Lung (tissue), 11 donors: ENCODE measurements at regions not wholly inside any gene's neighbourhood (a gene's known extent, or its start where the extent isn't known, plus 50 kb on each side); places are given as distances from the start of the nearest gene placed in this dataset.

Experiments
- ATAC-seq: fragments of 200-7000 bp; cut with Tn5 transposase; one replicate; pipeline ENCODE4 v1.9.1; 2020; ENCODE audit warnings: moderate number of reproducible peaks; ENCODE audit not compliant: insufficient read depth, low FRiP score
- DNase-seq, 3 donors: peaks; one replicate each; pipeline ENCODE4 v3.0.0-alpha.2; 2013 to 2017
- H3K27ac ChIP-seq, 2 donors: one replicate each; pipeline ENCODE4 v1.5.1; 2013; ENCODE audit warnings: mild to moderate bottlenecking in 2 of 2, moderate library complexity in 2 of 2, control low read depth in 1 of 2, inconsistent platforms in 1 of 2, low read depth in 1 of 2, low read length in 1 of 2
- H3K27me3 ChIP-seq, 3 donors: one replicate each; pipeline ENCODE4 v1.5.1; 2013; ENCODE audit warnings: low read length in 2 of 3; ENCODE audit not compliant: control insufficient read depth in 3 of 3, insufficient read depth in 3 of 3
- H3K36me3 ChIP-seq, 4 donors: one replicate each; pipeline ENCODE4 v1.5.1; 2013; ENCODE audit warnings: low read length in 4 of 4, mild to moderate bottlenecking in 1 of 4, moderate library complexity in 1 of 4; ENCODE audit not compliant: control insufficient read depth in 4 of 4, insufficient read depth in 4 of 4
- H3K4me1 ChIP-seq, 5 donors: one replicate each; pipeline ENCODE4 v1.5.1; 2013; ENCODE audit warnings: low read length in 5 of 5, mild to moderate bottlenecking in 2 of 5, moderate library complexity in 1 of 5; ENCODE audit not compliant: control insufficient read depth in 5 of 5, insufficient read depth in 5 of 5
- H3K4me3 ChIP-seq: one replicate; pipeline ENCODE4 v1.5.1; 2013; ENCODE audit warnings: mild to moderate bottlenecking, control low read depth, moderate library complexity
- H3K9ac ChIP-seq, 2 donors: one replicate each; pipeline ENCODE4 v1.5.1; 2013; ENCODE audit warnings: low read length in 2 of 2, control low read depth in 1 of 2; ENCODE audit not compliant: insufficient read depth in 1 of 2
- H3K9me3 ChIP-seq, 4 donors: one replicate each; pipeline ENCODE4 v1.5.1; 2013; ENCODE audit warnings: low read length in 3 of 4, mild to moderate bottlenecking in 1 of 4, moderate library complexity in 1 of 4; ENCODE audit not compliant: control insufficient read depth in 4 of 4, insufficient read depth in 3 of 4
- CTCF ChIP-seq: IDR thresholded peaks from 2 replicates; pipeline ENCODE4 v1.5.1; 2012; ENCODE audit warnings: mild to moderate bottlenecking; ENCODE audit errors: control extremely low read depth, extremely low read depth
- WGBS, 2 donors: extraction: QIAGEN DNeasy Blood & Tissue Kit; methylation state at CpG; one replicate each; pipeline ENCODE4 v1.1.7; 2013; 5-methylcytosine and 5-hydroxymethylcytosine counted together
- donor health status: control.
- donor health status: control.
- donor health status: Bipolar disorder and iron deficiency.
- donor health status: healthy.
- donor health status: DM: yes; HTN: yes; CAD: no.

- no peak for TF ChIP-seq CTCF
- H3K27me3 ChIP-seq: peaks cover 0 to 27% (median 27%) of the 10 kb centered on the region in 3 donors
- H3K9me3 ChIP-seq: no peaks in the 10 kb centered on the region
- ATAC-seq: no peak
- H3K4me3 ChIP-seq: no peak overlapping the region
- no peak overlapping the region for H3K27ac ChIP-seq
- no peaks in the 10 kb centered on the region for H3K4me1 ChIP-seq
- DNase-seq: no peak
- H3K36me3 ChIP-seq: no peaks in the 10 kb centered on the region
- no peak overlapping the region for H3K9ac ChIP-seq
Observed at GRCh38 chr18:77761332-77761731, 511.7 kb downstream of the GALR1 start.

GRCh38 chr18:77762014-77762413 is 512.4 kb downstream of the GALR1 start:
- no peak for TF ChIP-seq CTCF
- H3K9ac ChIP-seq: no peak overlapping the region

GRCh38 chr18:77762642-77763041 is 513.0 kb downstream of the GALR1 start:
- Histone ChIP-seq H3K9ac (no peak overlapping the region), H3K27ac (no peak overlapping the region), H3K4me1 (no peaks in the 10 kb centered on the region), H3K4me3 (no peak overlapping the region), H3K36me3 (no peaks in the 10 kb centered on the region), H3K9me3 (no peaks in the 10 kb centered on the region), H3K27me3 (peaks cover 0 to 31% (median 25%) of the 10 kb centered on the region in 3 donors)
- no peak for TF ChIP-seq CTCF
- WGBS, 2 donors: 18 to 22% methylated on average over 6 of the region's 6 CpGs
- DNase-seq (no peak), ATAC-seq (no peak)

More at GRCh38 chr18:77762014-77762413, 512.4 kb downstream of the GALR1 start:
- H3K9me3 ChIP-seq: no peaks in the 10 kb centered on the region
- no peak overlapping the region for H3K27ac ChIP-seq
- no peaks in the 10 kb centered on the region for H3K36me3 ChIP-seq
- 30 to 46% methylated on average over 1 of the region's 1 CpG for WGBS, 2 donors
- no peak for ATAC-seq
- peaks cover 0 to 31% (median 27%) of the 10 kb centered on the region in 3 donors for H3K27me3 ChIP-seq
- H3K4me1 ChIP-seq: no peaks in the 10 kb centered on the region
- no peak for DNase-seq
- H3K4me3 ChIP-seq: no peak overlapping the region

- WGBS, 2 donors: 52 to 63% methylated on average over 9 of the region's 9 CpGs
- TF ChIP-seq CTCF: no peak
- Histone ChIP-seq H3K9me3 (no peaks in the 10 kb centered on the region), H3K36me3 (no peaks in the 10 kb centered on the region), H3K4me1 (no peaks in the 10 kb centered on the region), H3K27me3 (peaks cover 0 to 31% (median 24%) of the 10 kb centered on the region in 3 donors), H3K9ac (no peak overlapping the region), H3K4me3 (no peak overlapping the region), H3K27ac (no peak overlapping the region)
- DNase-seq (no peak), ATAC-seq (no peak)
Observed at GRCh38 chr18:77763530-77764145, 514.0 kb downstream of the GALR1 start.
